HG03558 (cell line): ENCODE measurements at regions not wholly inside any gene's neighbourhood (a gene's known extent, or its start where the extent isn't known, plus 50 kb on each side); places are given as distances from the start of the nearest gene placed in this dataset.

Source experiments
- ATAC-seq: cut with Tn5 transposase; IDR thresholded peaks from one replicate; pipeline ENCODE4 v1.9.1; 2021; ENCODE audit warnings: moderate number of reproducible peaks; ENCODE audit not compliant: unreplicated experiment; ENCODE audit errors: extremely low read depth

DNA sequence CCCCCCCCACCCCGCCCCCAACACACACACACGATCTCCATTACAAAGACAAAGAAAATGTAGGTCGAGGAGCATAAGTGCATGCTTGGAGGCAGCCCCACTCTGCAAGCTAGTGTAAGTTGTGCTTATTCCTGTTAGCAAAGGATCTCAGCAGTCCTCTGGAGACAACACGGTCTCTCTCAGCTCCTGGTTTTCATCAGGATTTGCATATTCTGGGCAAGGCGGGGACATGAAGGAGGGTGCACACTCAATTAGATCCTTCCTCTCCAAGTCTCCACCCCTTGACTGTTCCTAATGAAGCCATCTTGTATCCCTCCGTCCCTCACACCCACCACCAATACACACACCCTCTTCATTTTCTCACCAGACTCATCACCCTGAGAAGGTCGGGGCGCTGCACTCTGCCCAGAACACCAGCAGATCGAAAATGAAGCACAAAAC is 63.8 kb downstream of the MRPL46 start:
- ATAC-seq = no peak

DNA sequence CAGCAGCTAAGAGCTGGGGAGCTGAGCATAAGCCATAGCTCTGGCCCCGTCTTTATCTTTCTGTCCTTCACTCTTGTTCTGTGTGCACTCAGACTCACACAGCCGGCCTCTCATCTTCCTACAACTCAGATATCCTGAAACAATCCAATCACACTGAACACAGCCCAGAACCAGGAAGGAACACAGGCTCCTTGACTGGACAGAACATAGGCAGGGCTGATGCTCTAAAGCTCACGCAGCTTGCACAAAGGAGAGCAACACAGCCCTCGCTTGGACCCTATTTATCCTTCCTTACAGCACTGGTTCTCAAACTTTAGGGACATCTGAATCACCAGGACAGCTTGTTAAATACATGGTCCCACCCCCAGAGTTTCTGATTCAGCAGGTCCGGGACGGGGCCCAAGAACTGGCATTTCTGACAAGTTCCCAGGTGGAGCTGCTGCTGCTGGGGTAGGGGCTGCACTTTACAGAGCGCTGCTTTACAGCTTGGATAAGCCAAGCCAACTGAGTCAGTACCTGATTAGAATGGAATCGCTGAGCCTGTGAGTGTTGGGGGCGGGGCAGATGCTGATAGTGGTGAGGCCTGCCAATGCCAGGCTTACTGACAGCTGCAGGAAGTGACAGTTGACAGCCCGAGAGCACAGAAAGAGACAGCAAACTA is 65.1 kb downstream of the MRPL46 start:
- no peak for ATAC-seq

DNA sequence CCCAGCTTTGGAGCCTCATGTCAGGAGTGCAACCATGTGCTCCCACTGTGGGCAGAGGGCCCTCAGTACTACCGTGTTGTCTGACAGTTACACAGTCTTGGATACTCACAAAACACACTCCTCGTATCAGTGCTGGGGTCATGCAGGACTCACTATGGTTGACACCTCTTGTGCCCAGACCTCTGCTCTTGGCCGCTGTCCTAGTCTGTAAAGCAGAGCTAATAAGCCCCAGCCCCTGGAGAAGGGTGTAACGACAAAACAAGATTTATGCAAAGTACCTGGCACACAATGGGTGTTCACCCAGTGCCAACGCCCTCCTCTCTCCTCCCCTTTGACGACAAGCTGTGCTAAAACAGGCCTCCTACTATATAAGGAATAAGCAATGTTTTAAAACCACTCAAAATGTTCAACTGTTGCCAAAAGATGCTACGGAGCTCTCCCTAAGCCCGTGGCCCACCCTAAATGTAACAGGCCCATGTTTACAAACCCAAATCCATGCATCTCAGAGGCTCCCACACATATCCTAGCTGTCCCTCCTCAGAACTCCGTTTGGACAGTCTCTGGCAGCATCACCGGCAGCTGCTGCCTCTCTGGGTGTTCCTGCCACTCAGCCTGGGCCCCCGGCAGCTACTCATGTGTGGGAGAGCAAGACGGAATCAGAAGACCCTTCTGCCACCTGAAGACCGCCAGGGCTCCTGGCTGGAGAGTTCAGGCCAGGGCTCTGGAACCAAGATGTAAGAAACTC is 65.8 kb downstream of the MRPL46 start:
- no peak for ATAC-seq

DNA sequence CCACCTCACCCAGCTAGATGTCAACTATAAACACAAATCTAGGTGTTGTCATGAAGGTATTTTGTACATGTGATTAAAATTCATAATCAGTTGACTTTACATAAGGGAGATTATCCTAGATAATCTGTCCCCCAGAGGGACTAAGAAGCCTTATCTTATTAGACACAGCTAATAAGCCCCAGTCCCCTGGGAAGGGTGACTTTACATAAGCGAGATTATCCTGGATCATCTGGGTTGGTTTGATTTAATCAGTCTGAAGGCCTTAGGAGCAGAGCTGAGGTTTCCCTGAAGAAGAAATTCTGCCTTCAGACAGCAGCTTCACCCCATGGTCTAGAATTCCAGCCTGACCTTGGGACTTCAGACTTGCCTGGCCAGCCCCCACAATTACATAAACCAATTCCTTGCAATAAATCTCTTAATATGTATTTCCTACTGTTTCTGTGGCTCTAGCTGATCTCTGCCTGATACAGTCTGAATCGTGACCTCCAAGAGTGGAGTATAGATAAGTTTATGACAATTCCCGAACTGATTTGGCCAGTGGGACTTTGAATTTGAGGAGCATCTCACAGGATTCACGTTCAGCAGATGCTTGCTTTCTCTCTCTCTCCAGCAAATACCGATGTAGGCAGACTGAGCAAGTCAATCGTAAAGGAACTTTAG is 66.5 kb downstream of the MRPL46 start:
- no peak for ATAC-seq

DNA sequence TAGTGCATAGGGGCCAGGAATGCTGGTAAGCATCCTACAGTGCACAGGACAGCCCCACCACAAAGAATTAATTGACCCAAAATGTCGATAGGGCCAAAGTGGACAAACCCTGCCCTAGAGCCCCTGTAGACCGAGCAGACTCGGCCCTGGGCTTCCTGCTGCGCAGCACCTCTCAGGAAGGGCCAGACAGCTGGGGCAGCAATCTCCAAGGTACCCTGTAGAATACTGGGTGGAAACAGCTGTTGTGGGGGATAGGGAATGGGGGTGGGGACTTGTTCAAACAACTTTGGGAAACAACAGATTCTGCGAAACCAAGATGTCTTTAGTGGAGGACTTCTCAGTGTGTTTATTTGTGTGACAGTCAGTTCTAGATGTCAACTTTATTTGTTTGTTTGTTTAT is 67.1 kb downstream of the MRPL46 start:
- ATAC-seq = no peak

DNA sequence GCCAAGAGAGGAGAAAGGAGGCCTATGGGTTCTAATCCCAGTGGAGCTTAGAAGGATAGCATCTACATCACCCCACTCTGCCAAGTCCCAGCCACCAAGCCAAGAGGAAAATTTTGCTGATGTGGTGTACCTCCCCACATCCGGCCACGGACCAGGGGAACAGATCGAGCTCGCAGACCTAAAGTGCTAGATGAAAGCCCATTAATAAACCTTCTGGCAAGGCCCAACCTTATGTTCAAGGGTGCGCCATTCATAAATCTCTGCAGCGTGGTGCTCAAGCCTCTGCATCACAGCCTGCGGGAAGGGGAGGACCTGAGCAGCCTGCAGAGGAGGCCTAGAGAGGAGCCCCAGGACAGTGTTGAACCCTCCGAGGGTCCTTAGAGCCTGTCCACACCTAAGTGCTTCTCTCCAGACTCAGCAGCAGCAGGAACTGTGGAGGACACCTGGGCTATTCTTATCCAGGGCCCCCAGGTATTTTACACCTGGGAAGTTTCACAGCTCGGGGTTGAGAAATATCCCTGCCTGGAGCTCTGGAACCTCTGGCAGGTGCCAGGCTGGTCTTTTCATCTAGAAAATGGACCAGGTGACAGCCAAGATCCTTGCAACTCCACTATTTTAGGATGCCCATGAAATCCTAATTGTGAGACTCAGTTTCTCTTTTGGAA is 68.0 kb downstream of the MRPL46 start:
- no peak for ATAC-seq

DNA sequence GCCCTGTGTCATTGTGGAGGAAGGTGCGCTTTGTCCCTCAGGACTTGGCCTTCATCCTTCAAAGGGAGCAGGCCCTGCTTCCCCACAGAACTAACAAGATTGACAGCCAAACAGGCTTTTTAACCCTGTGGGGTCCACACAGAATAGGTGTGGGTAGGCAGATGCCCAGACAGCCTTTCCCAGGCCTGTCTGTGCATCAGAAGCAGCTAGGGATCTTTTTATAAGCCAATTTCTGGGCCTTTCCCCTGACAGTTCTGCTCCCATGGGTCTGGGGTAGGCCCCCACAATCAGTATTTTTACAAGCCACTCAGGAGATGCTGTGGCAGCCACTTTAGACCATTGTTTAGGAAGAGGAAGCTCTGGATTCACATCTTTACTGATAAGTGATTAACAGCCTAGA is 69.2 kb downstream of the MRPL46 start:
- no peak for ATAC-seq

DNA sequence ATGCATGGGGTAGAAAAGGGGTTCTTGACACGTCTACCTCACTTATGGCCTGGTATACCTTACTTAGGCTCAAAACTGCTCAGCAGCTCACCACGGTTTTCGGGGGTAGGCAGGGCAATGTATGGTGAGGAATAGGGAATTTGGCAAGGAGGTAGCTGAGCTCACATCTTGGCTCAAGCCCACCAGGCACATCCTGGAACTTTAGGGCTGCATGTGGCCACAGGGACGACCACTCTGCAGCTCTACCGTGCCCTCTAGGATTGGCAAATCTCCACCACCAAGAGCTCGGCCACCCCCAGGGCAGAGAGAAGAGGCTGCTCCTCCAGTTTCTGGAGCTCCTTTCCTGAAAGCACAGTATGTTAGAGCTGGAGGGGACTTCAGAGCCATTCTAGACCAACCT is 69.7 kb downstream of the MRPL46 start:
- no peak for ATAC-seq

DNA sequence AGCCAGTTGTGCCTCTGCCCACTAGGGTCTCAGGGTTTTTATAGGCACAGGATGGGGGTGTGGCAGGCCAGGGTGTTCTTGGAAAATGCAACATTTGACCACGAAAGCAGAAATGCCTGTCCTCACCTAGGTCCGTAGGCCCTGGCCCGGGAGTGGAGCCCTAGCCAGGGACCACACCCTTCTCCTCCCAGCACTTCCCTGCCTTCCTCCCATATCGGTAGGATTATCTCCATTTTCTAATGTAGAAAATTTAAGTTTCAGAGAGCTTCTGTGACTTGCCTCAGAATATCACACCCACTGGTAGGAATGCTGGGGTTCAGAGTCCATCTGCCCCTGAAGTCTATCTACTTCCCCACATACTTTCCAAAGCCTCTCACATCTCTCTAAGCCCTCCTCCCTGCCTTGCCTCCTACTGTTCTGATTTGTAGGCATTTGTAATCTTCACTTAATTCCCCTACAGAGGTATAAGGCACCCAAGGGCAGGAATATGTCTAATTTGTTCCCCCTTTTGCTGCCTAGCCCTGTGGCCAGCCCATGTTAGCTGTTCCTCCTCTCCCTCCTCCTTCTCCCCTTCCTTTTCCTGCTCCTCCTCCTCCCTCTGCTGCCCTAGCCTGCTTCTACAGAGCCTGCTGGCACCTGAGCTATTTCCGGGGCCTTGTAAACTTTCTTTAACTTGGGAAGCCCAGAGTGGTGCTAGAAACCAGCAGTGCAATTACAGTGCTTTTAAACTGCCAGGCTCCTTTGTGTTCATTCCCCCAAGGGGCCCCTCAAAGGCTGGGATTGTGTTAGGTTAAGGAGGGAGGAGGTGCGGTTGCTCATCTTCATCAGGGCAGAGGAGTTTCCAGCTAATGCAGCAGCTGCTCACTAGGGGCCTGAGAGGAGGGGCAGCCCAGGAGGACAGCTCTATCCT is 71.1 kb downstream of the MRPL46 start:
- ATAC-seq = no peak

DNA sequence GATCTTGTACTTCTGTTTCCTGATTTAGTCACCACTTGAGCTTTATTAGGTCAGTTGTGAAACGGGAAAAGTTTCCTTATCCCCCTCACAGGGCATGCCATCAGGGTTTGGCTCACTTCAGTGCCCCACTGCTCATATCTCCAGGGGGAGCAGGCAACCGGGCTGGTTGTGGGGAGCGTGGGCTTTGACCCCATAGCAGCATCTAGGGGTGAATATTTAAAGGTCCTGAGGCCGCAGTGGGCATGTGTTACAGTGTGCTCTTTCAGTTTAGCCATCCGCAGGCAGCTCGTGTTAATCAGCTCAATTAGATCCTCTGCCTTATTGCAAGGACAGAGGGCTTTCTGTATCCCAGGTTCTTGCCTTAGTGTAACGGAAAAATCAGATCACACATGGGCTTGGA is 71.9 kb downstream of the MRPL46 start:
- ATAC-seq = no peak

DNA sequence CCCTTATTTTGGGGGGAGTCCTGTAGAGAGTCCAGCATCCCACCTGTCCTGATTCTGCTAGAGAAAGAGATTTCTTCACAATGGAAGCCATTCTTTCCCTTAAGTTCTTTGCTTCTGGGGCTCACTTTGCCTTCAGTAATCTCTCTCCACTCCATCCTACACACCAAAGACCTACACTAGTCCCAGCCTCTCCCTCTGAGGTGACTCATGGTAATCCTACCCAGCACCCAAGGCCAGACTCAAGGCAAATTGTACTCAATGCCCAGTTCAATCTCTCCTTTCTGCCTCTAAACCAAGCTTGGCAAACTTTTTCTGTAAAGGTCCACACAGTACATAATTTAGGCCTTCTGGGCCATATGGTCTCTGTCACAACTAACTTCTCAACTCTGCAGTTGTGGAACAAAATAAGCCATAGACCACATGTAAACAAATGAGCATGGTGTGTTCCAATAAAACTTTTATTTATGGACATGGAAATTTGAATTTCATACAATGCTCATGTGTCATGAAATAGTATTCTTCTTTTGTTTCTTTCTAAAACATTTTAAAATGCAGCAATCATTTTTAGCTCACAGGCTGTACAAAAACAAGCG is 72.5 kb downstream of the MRPL46 start:
- ATAC-seq = no peak

DNA sequence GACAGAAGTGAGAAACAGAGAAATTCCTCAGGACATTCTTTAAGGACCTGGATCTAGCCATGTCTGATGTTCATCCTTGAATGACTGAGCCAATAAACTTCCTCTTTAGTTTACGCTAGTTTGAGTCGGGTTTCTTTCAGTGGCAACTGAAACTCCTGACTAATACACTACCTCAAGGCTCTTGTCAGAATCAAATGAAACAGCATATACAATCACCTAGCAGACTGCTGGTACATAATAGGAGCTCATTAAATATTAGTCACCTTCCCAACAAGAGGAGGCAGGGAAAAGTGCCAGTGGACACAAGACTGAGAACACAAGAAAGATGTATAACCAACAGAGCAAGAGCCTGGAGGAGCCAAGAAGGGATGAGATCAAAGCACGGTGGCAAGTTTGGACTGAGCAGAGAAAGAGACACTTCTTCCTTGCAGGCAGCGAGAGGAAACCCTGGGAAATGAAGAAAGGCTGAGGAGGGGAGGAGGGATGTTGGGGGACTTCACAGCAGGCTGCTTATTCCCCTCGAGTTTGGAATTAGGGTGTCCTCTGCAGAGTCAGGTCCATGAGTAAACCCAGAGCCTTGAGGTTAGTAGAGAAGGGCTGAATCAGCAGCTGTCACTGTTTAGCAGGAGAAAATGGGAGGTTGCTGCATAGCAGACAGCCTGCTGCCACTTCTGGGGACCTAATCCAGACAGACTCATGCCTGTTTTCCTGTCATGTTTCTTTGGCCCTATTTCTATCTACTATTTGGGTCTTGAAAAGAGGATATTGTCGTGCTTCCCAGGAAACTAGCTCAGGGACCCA is 73.3 kb downstream of the MRPL46 start:
- no peak for ATAC-seq

DNA sequence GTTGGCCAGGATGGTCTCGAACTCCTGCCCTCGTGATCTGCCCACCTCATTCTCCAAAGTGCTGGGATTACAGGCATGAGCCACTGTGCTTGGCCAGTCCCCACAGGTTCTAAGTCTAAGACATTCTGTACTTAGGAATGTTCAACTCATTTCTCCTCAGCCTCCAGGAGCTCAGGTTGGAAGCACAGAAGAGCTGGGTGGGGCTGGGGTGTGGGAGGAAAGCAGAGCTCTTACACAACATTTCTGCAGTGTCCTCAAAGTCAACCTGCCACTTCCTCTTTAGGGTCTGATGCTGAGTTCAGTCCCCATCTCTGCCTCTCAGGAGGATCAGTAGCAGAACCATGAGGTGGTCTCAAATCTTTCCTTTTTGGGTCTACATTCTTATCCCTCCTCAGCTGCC is 75.5 kb downstream of the MRPL46 start:
- no peak for ATAC-seq

DNA sequence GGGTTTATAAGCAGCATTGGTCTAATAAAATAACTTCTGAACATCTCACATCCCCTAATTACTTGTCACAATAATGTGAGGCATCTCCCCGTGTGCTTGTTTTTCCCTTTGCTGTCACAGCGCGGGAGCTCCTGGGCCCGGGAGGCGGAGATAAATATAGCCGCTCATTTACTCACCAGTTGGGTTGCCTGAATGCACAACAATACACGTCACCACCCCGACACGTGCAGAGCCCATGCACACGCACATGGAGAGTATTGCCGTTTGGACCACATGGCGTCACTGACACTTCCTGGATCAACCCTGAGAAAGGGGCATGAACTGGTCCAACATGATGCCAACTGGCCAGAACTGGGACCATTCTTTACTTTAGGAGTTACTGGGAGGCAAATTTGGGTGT is 76.2 kb downstream of the MRPL46 start:
- no peak for ATAC-seq

DNA sequence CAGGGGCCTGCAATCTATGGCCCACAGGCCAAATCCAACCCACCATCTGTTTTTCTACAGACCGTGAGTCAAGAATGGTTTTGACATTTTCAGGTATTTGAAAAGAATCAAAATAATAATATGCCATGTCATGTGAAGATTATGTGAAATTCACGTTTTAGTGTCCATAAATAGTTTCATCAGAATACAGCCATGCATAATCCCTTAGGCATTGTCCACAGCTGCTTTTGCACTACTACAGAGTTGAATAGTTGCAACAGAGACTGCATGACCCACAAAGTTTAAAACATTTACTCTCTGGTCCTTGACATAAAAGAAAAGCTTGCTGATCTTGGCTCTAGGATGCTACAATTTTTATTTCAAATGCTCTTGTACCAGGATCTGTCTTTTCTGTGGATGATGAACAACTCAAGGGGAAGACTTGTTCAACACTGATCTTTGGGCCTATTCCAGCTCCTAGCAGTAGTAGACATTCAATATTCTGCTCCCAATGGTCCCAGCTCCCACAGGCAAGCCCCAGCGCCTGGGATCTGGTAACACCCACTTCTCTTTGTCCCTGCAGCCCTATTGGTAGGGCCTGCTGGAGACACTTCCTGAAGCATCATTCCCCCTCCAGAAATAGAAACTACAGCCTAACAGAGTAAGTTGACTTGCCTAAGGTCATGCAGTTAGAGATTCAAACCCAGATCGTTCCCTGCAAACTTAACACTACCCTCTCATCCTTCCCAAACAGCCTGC is 76.9 kb downstream of the MRPL46 start:
- ATAC-seq = no peak

DNA sequence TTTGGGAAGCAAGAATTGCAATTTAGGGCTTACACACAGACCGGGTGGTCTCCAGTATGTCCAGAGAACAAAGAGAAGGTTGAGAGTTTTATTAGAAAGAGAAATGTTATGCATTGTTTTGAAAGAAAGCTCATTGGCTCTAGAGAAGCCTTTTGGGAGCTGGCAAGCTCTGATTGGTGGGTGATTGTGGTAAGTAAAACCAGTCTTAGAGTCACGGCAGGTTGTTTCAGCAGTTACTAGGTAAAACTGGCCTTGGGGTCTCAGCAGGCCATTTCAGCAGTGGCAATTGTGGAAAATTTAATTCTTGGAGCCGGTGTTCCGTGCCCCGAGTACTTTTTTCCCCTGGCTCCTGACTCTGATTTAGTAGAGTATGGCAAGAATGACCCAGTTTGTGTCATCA is 78.1 kb downstream of the MRPL46 start:
- ATAC-seq = no peak

DNA sequence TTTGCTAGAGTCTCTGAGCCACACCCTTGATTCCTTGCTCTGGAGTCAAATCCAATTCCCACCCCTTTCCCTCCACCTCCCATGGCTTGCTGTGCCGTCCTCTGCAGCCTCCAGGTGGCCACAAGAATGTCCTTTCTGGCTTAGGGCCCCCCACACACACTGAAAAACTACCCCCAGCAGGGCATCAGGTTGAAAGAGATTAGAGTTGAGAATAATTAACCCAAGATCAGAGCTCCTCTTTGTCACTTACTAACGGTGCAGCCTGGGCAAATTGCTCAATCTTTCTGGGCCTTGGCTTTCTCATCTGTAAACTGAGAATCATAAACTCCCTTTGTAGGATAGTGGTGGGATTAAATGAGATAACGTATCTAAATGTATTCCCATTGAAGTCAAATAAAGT is 78.5 kb downstream of the MRPL46 start:
- ATAC-seq = no peak

DNA sequence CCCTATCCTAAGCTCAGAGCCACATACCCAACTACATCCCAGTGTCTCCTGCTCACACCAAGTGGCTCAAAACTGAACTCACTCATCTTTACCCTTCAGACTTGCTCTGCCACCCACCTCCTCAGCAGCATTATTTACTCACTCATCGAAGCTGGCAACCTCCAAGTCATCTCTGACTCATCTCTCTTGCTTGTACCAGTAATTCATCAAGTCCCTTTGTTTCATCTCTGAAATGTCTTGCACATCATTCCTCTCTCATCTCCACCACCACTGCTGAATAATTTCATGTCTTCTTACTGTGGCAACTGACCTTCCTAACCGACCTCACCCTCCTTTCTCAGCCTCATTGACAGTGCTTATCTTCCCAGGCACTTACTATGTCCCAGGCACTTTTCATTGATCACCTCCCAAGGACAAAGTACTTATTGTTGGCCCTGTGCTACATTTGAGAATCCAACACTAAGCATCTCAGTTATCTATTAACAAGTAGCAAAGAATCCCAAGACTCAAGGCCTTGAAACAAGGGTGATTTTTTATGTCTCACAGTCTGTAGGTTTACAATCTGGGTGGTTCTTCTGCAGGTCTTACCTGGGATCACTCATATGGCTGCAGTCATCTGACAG is 82.0 kb downstream of the MRPL46 start:
- ATAC-seq = no peak
